Frontal cortex (tissue), 3 donors: ENCODE measurements at regions not wholly inside any gene's neighbourhood (a gene's known extent, or its start where the extent isn't known, plus 50 kb on each side); places are given as distances from the start of the nearest gene placed in this dataset.
"Not testable (repeated sequence)": the region's sequence is repeated elsewhere in the genome, so short reads cannot be mapped to it uniquely, and the experiment has no call there.

Experiments
- DNase-seq, 2 donors: peaks; one replicate each; pipeline ENCODE4 v3.0.0; 2012; ENCODE audit warnings: low spot score in 2 of 2
- FAIRE-seq: peaks from 2 replicates; lab custom pipeline; 2012; peaks lifted over from hg19 to GRCh38; lab: Jason Lieb, UNC
- donor health status: control.
- donor health status: control.
- donor health status: control.

DNA sequence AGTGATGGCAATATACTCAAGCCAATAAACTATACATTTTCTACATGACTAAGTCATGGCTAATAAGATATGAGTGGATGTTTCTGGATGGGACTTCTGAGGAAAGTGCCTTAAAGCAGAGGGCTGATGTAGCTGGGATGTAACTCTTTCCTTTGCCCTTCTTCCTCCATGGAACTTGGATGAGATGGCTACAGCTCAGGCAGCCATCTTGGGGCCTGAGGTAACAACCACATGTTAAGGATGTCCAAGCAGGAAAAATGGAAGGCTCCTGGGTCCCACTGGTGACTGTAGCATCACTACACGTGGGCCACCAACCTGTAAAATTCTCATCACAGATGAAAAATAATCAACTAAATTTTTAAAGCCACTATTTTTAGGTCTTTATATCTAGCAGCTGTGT, 54.4 kb upstream of the GRIP1 start:
- no peak for DNase-seq
- no peak for FAIRE-seq

DNA sequence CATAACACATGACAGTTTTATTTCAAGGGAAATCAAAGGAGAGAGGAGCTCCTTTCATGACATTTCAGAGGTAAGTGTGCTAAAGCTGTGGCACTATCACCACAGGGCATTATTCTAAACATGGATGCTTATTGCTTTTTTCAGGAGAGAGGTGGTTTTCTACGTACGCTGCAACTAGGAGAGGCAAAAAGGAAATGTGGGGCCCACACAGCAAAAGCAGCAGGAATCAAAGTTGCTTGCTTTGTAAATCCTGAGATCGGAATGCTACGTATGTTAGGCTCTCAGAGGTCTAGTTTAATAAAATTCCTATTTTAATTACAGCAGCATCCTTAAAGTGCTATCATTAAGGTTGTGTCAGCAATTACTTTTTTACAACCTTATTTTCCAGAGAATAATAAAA, 55.0 kb upstream of the GRIP1 start:
- no peak for FAIRE-seq
- no peak for DNase-seq

DNA sequence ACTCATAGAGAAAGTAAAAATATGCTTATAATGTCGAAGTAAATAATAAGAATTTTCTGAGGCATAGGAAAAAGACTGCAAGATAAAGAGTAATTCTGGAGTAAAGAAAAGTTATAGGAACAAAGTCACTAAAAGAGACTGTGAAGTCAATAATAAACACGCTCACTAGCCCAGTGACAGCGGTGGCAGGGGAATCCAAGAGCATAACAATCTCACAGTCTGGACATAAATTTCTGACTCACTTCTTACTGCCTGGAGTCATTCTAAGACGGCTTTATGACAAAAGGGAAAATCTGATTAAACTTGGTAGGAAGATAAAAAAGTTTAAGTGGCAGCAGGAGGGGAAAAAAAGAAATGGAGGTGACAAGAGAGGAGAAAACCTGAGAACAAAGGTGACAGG, 56.4 kb upstream of the GRIP1 start:
- FAIRE-seq: no peak

DNA sequence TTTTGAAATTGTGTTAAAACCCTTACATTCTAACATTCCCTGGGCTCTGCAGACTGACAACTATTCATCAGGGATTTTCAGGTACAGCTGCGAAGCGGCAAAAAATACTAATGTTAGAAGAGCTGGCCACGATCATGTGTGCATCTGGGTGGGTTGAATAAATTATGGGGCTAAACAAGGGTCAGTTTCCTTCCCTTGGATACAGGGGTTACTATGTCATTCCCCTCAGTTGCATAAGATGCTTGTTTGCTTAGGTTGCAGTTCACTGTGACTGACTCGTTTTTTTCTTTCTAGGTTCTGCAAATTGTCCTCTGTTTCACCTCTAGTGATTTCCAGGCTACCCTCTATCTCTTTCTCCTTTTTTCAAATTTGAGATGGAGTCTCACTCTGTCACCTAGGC, 58.1 kb upstream of the GRIP1 start:
- FAIRE-seq (no peak), DNase-seq (no peak)

More for the DNA sequence above, 56.4 kb upstream of the GRIP1 start:
- no peak for DNase-seq

DNA sequence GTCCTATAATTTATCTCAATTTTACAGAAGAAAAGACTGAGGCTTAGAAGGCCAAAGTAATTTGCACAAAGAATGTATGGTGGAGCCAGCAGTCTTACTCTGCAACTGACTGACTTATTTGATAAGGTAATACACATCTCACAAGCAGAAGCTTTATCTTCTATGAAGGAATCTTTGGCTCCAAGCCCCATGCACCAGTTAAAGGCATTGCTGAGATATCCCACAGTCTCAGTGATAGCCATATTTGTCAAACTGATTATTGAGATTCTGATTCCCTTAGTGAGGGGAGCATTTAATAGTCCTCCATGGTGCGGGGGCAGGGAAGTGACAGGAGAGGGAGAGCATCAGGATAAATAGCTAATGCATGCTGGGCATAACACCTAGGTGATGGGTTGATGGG, 60.4 kb upstream of the GRIP1 start:
- DNase-seq (no peak), FAIRE-seq (no peak)

DNA sequence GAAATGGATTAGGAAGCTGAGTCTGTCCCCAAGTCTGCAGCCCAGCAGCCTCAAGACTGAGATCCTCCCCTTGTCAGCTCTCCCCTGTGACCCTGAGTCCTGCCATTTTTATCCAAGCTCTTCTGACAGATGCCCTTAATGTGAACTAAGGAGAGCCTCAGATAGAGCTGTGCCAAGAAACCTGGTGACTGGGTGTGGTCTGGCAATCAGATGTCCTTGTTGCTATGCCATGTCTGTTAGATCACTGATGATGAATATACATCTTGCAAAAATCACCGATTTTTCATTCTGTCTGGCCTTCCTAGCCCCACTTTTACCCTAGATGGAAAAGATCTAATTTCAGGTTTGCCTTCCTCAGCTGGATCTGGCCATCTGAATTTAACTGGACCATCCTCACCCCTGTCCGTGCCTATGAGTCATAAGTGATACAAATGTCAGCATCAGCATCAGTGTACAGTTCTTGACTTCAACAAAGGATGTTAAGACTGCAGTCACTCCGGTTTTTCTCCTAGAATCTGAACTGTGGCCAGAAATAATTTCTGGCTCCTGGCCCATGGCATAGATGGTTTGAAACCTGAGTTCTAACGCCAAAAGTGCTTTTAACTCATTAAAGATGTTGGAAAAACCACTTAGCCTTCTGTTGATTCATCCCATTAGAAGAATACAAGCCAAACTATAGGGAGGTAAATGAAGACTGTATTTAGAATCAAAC, 61.2 kb upstream of the GRIP1 start:
- DNase-seq: no peak
- FAIRE-seq: no peak

DNA sequence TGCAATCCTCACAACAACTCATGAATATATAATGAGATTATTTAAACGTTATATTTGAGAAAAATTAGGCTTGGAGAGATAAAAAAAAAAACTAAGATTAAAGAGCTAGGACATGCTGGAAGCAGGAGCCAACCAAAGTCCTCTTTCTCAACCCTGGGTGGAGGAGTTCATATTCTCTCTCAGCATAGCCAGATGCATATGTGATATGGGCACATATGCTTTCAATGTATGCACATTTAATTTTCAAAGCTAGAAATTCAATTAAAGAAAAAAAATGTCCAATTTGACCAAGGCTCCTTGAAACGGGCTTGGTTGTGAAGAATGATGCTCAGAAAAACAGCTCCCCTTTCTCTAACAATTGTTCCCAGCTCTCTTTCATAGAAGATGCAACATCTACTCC, 61.9 kb upstream of the GRIP1 start:
- DNase-seq (no peak), FAIRE-seq (no peak)

DNA sequence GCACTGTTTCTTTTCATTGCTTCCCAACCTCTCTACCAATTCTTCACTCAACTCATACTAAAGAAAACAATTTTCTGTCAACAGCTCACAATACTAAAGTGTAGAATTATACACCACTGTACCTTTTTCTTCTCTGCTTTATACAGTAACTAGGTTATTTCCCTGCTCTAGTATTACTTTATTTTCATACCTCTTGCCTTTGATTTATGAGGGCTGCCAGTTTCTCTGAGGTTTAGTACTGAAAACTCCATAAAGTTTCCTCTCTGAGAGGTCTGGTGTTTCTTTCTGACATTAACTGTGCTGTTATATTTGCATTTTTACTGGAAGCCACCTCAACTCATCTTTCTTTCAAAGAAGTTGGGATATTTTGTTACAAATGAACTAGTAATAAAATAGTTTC, 63.0 kb upstream of the GRIP1 start:
- FAIRE-seq (no peak), DNase-seq (no peak)

DNA sequence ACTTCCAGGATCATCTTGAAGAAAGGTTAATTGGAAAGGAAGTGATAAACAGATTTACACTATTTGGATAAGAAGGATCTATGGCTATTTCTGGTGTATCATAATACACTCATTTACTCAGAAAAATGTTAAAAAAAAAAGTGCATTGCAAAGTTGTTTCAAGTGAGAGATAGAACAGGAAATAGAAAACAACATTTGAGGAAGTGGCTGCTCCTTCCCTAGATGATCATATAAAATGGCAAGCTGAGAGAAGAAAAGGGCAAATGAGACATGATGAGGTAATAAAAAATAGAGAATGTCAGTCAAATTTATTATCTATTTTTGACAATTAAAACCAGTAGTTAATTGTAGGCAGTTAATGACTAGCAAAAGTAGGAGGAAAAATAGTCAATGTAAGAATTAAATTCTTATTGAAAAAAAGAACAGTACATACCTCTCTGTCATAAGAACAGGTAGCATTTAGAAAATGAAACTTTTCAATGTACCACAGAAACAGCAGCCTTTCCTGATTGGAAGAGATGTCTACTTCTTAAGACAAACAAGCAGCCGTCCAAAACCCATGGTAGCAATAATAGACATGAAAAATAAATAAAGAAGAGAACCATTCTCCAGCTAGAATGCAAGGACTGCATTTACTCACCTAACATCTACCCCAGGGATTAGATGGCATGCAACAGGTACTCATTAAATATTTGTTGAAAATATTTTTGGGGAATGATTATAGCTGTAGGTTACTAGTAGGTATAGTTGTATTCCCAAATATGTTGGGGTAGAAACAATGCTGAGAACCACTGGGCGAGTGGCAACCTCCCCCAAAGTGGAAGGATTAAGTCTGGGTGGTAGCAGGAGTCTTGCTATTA, 63.9 kb upstream of the GRIP1 start:
- FAIRE-seq: no peak

DNA sequence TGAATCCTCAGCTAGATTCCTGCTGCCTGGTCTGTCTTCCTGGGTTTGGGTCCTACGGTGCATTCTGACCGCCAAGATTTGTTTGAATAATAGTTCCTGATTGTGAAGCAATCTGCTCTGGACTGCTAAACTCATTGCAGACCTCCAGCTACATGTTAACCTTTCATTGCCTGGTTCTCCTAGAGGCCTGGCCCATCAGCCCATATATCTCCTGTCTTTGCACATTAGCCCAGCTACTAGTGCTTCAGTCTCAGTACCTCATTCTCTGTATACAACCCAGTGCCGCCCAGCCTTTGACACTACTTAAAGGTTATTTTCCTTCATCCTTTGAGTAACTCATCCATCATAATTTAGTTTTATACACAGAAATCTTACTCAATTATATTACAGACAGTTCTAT, 65.6 kb upstream of the GRIP1 start:
- FAIRE-seq (no peak), DNase-seq (no peak)

More for the DNA sequence above, 63.9 kb upstream of the GRIP1 start:
- DNase-seq: no peak

DNA sequence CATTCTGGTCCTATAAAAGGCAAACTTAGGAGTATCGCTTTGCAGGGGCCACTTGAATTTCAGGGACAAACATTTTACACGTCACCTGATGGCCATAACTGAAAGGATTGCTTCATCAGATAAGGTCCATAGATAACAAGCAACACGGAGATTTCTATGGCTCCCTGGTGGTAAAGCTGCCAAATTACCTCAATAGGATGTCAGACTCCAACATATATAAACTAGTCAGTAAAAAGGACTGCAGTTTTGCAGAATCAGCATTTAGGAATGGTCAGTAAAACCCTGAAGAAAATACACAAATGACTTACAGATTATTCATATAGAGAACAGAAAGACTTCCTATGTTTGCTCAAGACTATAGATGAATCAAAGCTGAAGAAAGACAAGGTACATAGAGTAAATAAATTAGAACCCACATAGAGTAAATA, 66.1 kb upstream of the GRIP1 start:
- DNase-seq (no peak), FAIRE-seq (no peak)

DNA sequence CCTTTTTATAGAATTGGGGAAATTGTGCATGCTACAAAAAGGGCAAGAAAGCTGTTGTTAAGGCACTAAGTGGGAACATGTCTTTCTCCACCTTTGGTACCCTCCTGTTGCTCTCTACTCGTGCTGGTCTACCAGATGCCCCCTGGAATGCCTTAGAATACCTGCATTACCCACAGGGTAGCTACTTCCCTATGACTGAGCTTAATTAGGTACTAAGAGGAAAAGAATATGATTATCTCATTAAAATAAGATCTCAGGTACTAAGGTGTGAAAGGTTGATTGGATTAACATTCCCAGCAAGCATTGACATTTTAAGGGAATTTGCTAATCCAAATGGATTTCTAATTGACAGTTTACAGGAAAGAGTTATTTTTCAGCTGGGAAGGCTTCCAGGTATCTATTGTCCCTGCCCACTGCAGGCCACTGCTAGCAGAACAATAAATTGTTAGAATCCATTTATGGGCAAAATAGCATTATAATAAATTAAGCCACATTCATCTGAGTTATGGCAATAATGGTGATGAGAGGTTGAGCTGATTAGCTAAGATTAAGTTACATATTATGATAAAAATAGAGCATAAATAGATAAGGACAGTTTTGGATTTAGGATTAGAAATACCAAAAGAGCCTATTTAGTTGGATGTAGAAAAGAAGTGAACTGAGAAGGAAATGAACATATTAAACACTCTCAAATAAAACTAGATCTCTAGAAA, 67.8 kb upstream of the GRIP1 start:
- no peak for FAIRE-seq
- DNase-seq: no peak

DNA sequence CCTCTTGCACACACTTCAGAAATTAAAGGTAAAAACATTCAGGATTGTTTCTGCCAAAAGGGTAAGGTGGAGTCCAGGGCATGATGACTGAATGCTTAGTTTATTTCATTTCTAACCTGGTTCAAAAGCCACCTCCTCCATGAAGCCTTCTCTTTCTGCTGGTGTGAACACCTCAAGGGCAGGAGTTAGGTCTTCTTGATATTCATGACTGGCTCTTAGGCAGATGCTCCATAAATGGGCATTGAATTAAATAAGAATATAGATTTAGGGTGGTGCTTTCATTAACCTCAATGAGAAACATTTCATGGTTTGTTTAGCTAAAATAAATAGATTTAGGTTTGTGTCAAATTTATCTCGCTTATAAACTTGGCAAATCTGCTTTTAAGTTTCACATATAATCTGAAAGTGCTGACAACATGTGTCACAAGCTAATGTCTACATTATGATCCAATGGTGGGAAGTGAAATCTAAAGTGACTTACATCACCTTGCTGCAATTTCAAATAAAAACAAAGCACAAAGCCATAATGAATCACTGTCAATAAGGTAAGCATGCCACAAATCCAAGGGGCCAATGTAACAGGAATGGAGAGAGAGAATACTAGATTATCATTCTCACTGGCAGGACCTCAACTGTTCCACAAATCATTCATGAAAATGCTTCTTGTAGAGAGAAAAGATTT, 72.7 kb upstream of the GRIP1 start:
- DNase-seq (no peak), FAIRE-seq (no peak)

DNA sequence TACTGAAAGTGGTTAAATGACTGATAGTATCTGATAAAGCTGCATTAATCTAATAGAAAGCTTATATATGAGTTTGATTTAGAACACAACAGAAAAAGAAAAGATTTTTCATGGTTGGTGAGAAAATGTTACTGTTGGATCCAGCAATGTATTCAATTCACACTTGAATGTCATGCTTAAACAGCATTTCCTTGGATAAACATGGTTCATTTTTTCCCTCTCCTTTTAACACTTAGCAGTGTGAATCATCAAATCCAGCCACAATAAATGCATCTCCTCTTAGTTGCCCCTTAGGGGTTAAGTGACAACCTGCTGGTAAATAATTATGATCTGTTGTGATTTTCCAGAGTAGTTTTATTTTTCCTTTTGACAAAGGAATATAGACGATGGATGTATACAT, 74.9 kb upstream of the GRIP1 start:
- FAIRE-seq (no peak), DNase-seq (no peak)

DNA sequence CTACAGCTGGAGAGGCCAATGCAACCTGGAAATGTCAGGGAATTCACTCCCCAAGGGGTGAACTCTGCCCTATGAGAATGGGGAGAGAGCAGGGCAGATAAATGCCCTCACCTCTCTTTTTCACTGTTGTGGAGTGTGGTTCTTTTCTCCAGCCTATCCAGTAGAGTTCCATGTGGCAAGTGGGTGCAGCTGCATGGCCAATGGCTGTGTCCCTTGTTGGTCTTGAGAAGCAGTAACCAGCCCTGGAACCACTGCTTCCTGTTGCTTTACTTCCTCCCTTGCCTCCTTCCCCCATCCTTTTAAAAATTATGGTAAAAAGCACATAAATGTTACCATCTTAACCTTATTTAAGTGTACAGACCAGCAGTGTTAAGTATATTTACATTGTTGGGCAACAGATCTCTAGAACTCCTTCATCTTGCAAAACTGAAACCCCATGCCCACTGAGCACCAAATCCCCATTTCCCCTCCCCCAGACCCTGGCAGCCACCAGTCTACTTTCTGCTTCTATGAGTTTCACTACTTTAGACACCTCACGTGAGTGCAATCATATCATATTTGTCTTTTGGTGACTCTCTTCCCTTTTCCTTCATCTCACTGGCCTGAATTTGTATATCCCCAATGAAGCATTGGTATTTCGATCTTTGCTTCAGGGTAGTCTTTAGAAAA, 77.0 kb upstream of the GRIP1 start:
- FAIRE-seq (no peak), DNase-seq (no peak)

DNA sequence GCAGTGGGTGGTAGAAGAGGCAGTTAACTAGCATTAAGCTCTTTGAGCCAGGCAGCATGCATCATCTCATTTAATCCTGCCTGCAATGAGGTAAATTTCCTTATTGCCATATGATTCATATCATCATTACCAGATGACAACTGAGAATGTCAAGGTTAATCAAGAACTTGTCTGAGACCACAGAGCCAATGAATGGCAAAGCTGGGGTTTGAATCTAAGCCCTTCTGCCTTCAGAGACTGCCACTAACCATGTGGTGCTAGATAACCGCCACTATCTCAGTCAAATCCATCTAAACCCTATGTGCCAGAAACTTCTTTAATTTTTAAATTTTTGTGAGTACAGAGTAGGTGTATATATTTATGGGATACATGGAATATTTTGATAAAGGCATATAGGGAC, 77.8 kb upstream of the GRIP1 start:
- no peak for FAIRE-seq
- no peak for DNase-seq

DNA sequence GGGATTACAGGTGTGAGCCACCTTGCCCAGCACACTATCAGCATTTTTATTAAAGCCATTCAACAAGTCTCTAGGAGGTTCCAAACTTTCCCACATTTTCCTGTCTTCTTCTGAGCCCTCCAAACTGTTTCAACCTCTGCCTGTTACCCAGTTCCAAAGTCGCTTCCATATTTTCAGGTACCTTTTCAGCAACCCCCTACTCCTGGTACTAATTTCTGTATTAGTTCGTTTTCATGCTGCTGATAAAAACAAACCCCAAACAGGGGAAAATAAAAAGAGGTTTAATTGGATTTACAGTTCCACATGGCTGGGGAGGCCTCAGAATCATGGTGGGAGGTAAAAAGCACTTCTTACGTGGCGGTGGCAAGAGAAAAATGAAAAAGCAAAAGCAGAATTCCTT, 81.2 kb upstream of the GRIP1 start:
- FAIRE-seq, DNase-seq: not testable (repeated sequence)

DNA sequence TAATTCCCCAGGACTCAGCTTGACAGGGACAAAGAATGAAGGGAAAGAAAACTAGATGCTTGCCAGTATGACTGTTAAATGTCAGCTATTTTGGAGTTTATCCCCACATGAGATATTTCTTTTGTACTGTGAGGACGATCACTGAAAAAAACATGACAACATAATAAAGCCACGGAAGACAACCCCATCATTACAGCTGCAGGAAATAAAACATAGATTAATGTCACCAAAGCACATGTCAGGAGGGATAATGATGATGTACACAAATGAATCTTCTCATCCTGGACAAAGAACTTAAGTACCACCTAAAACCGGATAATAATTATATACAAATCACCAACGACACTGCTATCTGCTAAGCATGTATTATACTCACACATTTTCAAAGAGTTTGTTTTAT, 84.6 kb upstream of the GRIP1 start:
- DNase-seq: no peak
- no peak for FAIRE-seq

DNA sequence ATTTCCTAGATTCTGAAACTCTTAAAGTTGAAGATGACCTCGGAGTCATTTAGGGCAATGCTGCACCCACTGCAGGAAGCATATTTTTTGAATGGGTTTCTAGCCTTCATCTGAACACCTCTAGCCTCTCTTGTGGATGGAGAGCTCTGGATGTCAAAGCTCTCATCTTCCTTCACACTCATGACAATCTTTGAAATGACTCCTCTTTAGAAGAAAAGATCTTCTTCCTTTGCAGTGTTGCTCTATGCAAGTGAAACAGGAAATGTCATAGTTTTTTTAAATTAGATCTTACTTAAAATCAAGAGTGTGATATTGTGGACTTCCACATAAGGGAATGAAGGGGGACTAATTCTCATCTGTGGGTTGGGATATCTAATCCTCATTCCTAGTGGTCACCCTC, 86.3 kb upstream of the GRIP1 start:
- no peak for FAIRE-seq
- no peak for DNase-seq

DNA sequence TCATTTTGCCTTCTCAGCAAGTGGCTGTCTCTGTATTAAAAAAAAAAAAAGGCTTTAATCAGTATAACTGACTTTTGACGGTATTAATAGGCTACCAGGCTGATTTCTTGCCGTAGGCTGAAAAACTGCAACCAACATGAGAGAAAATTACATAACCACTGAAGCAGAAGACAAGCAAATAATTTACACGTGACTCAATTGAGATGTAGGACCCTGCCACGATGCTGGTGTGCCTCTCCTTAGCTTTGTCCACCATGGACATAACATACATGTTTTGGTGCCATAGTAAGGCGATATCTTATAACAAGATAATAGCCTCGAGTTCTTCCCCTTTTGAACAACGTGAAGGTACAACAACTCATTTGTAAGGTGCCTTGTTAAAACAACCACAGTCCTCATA, 88.7 kb upstream of the GRIP1 start:
- FAIRE-seq: no peak

More for the DNA sequence above, 88.7 kb upstream of the GRIP1 start:
- no peak for DNase-seq
